ENCODE measurements at regions not wholly inside any gene's neighbourhood (a gene's known extent, or its start where the extent isn't known, plus 50 kb on each side); places are given as distances from the start of the nearest gene placed in this dataset.

- no peak for DNase-seq (ENCODE audit: low spot score)
- no peak for TF ChIP-seq CTCF (IDR thresholded peaks at IDR 0.05)
- no peak for ATAC-seq (ENCODE audit: low FRiP score)
Measured at GRCh38 chr14:104422837-104423681, 156.5 kb upstream of the C14orf180 start.

- peak; percentile 18 for DNase-seq (ENCODE audit: low spot score)
- TF ChIP-seq CTCF (IDR thresholded peaks at IDR 0.05): no peak
- no peak for ATAC-seq (ENCODE audit: low FRiP score)
Measured at GRCh38 chr14:104423701-104424405, 155.7 kb upstream of the C14orf180 start.

GRCh38 chr14:104424406-104425072 is 155.0 kb upstream of the C14orf180 start:
- DNase-seq (ENCODE audit: low spot score) (peak; percentile 12), ATAC-seq (ENCODE audit: low FRiP score) (no peak)
- TF ChIP-seq CTCF (IDR thresholded peaks at IDR 0.05): no peak

GRCh38 chr14:104425171-104425681 is 154.3 kb upstream of the C14orf180 start:
- no peak for ATAC-seq (ENCODE audit: low FRiP score)
- peak; percentile 5 for DNase-seq (ENCODE audit: low spot score)
- no peak for TF ChIP-seq CTCF (IDR thresholded peaks at IDR 0.05)

- TF ChIP-seq CTCF (IDR thresholded peaks at IDR 0.05): no peak
Measured at GRCh38 chr14:104425763-104426646, 153.6 kb upstream of the C14orf180 start.

GRCh38 chr14:104427131-104427851 is 152.3 kb upstream of the C14orf180 start:
- ATAC-seq (ENCODE audit: low FRiP score): no peak
- no peak for TF ChIP-seq CTCF (IDR thresholded peaks at IDR 0.05)

More at GRCh38 chr14:104425763-104426646, 153.6 kb upstream of the C14orf180 start:
- no peak for ATAC-seq (ENCODE audit: low FRiP score)
- DNase-seq (ENCODE audit: low spot score): peak; percentile 2

More at GRCh38 chr14:104427131-104427851, 152.3 kb upstream of the C14orf180 start:
- DNase-seq (ENCODE audit: low spot score): peak; percentile 19
